SK-N-DZ (cell line): ENCODE measurements at regions not wholly inside any gene's neighbourhood (a gene's known extent, or its start where the extent isn't known, plus 50 kb on each side); places are given as distances from the start of the nearest gene placed in this dataset.

Source experiments
- DNase-seq: peaks from one replicate; pipeline ENCODE4 v3.0.0-alpha.2; 2015; ENCODE audit warnings: low spot score

DNA sequence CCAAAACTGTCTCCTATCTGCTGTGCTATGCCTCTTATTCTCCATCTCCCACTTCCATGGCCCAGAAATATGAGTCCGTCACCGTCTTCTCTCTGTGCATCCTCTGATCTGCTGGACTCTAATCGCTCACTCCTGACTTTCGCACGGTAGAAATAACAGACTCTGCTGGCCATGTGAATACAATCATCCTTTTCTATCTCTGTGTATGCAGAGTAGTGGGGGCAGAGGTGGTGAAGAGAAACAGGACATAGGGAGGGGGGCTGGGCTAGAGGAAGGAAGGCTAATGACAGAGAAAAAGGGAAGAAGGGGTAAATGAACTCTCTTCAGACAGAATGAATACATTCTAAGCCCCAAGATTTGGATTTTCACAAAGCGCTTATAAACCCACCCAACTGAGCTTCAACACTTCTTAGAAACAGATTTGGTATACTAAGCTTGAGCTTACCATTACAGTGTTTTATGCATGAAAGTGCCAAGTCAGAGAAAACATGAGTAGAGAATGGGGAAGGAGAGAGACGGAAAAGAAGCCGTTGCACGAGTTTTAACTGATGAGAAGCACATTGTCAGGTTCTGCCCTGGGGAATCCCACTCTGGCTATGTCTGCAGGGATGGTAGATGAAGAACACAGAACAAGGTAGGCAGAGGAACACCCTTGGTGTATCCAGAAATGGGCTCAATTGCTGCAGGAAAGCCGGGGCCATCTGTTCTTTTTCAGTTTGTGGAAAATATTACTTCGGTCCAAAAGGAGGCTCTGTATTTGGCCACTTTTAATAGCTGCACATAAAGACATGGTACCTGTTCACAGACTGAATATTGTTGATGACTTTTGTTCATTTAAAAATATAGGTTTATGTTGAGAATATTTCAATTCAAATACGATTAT, 324.7 kb downstream of the ETS1 start:
- no peak for DNase-seq

DNA sequence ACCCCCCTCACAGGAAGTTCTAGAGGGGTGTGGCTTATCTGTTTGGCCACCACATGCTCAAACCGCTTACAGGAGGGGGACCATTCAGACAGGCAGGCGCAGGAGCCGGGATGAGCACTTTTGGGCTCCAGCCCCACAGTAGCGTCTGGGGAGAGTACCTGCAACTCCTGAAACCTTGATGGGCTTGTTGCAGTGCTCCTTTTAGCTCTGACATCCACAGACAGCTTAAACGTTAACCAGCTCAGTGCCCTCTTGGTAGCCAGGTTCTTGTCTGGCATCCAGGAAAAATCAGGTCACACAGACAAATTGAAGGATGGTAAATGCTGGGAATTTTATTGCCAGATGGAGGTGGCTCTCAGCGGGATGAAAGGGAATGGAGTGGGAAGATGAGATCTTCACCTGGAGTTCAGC, 326.3 kb downstream of the ETS1 start:
- DNase-seq: no peak

DNA sequence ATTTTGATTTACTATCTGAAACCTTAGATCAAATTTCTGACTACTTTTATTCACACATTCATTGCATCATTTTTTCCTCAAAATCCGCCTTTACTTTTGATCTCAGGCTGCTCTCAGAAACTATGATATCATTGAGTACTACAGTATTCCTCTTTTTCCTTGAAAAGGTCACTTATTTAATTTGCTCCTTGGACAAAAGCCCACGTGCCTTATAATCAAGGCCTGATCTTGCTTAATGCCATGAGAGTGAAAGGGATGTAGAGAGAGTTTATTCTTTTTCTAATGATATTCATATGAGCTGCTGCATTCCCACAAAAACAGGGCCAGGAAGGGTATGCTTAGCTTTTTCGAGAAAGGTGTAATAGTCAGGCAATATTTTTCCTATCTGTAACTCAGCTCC, 327.0 kb downstream of the ETS1 start:
- no peak for DNase-seq

DNA sequence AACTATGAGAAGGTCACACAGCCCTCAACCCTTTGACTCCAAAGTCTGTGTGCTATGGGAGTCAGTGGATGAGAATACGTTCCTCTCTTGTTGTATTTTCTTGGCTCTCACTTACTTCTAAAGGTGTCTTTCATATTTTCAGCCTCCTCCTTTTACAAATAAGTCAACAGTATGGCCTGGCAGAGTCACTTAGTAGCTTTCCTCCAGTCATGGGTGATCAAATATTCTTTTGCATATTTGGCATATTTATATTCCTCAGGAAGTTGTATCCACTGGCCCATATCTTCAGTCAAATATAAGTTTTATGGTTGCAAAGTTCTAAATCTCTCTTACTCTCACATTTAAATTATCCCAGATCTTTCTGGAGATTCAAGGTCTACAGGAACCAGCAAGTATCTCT, 327.5 kb downstream of the ETS1 start:
- no peak for DNase-seq

DNA sequence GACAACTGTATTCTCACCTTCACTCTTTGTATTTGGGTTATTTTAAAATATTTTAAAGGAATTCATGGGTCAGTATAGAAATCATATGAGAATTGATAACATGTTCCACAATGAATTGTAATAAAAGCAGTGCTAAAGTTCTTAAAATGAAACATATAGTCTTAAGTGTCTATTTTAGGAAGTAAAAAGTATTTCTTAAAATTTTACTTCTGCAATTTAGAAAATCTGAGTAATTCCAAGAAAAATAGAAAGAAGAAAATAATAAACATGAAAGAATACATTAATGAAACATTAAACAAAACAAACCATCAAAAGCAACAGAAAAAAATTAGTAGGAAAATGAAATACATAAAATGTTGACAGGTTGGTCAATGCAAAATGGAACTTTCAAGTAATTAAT, 332.4 kb downstream of the ETS1 start:
- DNase-seq: no peak

DNA sequence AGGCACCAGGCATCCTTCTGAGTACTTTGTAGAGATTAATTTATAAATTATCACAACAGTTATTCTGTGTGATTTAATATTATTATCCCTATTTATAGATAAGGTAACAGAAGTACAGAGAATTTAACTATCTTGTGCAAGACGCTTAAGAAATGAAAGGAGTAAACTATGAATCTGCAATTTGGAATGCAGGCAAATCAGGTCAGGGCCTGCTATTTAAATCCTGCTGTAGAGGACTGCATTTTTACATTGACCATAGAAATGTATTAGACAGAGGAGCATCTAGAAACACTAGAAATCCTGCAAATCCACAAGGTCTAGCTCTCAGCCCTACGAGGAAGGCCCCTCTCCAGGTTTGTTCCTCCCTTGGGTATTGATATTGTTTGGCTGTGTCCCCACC, 336.2 kb downstream of the ETS1 start:
- no peak for DNase-seq

DNA sequence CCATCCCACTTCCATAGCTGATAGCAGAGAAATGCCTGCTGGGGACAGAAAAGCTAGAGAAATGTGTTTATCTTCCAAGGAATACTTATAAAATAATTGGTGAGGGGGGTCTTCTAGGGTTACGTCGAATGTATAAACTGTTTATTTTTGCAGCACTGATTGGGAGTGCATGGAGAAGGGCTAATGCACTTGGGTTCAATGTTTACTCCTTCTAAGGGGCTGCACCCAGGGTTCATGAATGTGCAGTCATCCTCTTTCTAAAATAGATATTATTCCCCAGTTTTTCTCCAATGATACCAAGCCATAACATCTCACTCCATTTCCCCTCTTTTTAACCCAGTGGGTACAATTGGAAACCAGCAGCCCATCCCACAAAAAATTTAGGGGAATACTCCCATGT, 336.9 kb downstream of the ETS1 start:
- no peak for DNase-seq

DNA sequence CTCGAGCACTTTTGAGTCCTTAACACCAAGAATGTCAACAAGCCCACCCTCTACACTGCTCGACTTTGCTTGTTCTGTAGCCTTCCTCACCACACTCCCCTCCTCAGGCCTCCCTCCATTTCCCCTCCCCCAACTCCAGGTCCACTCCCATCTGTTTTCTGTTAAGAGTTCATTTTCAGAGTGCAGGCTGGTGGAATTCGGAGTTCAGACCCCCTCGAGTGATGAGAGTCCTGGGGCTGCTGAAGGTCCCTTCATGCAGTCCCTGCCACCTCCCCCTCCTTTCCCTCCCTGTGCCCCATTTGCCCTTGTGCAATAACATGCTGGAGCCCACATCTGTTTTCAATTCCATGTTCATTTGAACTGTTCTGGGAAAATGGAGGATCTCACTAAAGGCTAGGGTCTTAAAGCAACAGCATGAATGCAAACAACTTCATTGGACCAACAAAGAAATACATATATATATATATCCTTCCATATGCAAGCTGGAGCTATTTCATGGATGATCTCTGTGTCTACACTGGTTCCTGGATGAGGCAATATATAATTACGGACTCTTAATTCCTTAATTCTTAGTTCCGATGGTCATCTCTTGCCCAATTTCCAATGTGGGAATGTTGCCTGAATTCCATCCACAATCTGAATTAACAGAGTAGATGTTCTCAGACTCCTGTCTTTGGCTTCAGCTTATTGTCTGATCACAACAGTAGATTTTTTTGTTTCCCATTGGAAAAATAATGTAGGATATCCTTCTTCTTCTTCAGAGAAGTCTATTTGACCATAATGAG, 340.4 kb downstream of the ETS1 start:
- peak; percentile 36 for DNase-seq

DNA sequence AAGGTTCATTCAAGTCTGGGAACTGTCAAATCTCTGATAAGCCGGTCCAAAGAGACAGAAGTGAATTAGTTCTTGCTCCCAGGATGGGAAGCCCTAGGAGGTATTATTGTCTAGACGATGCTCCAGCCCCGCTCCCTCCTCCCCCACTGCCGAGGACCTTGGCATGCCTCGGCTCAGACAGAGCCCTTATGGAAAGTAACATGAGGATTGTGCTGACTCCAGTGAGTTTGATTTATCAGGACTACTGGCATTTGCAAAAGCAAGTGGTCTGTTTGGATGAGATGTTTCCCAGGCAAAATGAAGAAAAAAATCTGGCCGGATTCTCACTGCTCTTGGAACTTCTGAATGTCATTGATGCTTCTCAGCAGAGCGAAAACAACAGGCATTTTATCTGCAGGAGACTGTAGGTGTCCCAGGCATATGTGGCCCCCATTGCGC, 341.0 kb downstream of the ETS1 start:
- DNase-seq: peak; percentile 28

DNA sequence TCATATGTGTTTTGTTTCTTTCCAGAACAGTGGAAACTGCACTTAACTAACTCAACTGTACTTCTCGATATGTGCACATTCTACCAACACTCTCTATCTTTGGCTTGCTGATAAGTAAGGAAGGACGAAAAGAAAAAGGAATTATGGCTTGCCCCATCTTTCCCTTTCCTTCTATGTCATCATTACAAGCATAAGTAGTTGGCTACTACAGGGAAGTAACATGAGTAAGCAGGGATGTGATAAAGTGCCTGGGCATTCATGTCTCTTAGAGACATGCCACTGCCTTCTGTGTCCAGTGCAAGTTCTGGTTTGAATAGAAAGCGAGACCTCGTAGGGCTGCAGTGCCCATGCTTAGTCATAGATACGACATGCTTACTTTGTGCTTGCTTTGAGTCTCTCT, 342.5 kb downstream of the ETS1 start:
- DNase-seq: no peak

DNA sequence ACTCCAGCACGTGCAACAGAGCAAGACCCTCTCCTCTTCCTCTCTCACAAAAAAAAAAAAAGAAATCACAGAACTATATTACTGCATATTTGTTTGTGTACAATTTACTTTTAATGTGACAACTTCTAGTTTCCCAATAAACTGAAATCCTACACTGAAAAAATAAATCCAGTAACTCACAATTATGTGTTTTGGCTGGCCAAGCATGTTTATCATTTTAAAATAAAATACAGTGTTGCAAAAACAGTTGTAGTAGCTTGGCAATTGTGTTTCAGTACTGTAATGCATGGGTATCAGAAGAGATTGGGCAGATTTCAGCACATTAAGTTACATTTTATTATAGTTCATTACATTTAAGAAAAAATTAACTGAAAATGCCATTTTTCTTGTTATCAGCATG, 344.9 kb downstream of the ETS1 start:
- DNase-seq: no peak

DNA sequence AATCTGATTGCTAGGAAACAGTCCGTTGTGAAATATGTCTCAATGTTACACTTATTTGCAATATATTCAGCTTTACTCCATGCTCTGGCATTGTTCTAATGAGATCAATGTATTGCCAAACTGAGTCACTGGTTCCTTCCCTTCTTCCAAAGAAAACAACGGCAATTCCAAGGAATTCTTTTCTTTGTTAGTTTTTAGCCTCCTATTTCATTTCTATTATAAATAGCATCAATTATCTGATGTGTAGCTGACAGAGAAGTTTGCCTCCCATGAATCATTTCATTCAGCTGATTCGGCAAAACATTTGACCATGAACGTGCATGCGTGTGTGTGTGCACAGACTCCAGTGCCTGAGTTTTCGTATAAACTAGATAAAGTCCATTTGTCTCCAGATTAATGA, 346.8 kb downstream of the ETS1 start:
- DNase-seq: no peak

DNA sequence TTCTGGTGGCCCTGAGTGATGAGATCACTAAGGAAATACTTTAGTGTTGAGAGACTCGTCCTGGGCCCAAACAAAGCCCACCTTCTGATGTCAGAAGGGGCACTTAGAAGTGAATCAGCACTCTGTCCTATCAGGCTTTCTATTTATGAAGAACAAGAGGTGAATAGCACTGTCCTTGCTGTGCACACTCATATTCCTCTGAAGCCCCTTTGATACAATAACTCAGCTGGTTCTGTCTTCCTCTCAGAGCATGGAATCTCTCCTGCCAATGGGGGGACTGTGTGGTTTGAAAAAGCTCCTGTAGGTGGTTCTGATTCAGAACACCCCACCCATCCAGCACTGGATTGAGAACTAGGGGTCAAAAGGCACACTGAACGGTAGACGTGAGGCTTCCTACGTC, 348.1 kb downstream of the ETS1 start:
- no peak for DNase-seq

DNA sequence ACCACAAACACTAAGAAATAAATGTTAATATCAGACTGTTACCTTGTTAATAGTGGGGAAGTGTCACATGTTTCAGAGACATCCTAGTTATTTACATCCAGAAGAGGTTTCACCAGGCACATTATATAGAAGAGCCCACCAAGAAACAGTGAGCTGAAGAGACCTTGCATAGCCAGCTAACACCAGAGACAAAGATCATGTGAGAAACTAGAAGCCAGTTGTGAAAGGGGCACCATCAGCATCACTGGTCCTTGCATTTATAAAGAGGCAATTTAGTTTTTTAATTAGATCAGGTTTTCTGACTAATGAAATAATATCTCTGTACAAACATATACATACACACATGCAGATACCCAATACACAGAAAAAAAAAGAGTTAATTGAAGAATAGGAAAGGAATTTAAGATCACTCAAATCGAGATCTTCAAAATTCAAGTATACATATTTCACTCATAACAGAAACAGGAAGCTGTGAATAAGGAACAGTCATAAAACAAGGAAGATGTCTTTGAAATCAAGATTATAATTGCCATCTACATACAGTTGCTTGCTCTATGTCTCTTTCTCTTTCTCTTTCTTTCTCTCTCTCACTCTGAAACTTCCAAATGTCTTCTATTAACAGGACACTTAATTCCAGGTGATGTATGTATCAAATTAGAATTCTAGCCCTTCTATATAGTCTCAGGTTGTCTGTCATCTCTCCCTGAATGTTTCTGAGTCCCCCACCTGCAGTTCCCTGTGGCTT, 348.7 kb downstream of the ETS1 start:
- DNase-seq: no peak

DNA sequence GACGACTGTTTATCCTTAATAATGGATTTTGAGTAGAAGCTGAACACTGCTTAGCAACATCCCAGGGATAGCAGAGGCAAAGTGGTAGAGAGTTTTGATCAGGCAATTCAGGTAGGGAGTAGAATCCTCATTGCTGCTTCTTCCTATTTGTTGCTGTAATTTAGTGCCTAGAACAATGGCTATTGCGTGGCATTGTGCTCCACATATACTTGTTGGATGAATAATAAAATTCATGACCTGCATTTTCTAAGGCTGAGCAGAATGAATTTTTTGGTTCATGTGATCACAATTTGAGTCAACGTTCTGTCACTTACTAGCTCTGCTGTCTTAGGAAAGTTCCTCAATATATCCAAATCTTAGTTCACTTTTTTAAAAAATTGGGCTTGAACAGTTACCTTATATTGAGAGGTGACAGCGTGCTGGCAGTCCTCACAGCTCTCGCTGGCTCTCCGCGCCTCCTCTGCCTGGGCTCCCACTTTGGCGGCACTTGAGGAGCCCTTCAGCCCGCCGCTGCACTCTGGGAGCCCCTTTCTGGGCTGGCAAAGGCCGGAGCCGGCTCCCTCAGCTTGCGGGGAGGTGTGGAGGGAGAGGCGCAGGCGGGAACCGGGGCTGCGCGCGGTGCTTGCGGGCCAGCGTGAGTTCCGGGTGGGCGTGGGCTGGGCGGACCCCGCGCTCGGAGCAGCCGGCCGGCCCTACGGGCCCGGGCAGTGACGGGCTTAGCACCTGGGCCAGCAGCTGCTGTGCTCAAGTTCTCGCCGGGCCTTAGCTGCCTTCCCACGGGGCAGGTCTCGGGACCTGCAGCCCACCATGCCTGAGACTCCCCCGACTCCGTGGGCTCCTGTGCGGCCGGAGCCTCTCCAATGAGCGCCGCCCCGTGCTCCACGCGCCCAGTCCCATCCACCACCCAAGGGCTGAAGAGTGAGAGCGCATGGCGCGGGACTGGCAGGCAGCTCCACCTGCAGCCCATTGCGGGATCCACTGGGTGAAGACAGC, 350.6 kb downstream of the ETS1 start:
- DNase-seq: no peak

DNA sequence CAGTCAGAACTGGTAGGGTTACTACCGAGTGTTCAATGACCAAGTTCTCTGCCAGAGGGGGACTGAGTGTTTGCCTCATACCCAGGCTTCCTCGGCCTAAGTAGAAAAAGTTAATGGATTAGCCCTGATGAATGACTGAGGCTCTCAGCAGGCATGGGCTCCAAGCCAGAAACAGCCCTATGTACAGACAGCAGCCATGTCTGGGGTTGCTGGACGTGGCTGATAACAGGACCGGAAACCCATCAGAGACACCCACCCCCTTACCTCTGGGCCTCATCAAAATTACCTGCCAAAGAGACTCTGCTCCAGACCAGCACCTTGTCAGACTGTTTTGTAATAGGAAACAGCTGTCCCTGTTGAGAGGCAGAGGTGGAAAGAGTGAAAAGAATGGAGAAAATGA, 351.4 kb downstream of the ETS1 start:
- peak; percentile 19 for DNase-seq

DNA sequence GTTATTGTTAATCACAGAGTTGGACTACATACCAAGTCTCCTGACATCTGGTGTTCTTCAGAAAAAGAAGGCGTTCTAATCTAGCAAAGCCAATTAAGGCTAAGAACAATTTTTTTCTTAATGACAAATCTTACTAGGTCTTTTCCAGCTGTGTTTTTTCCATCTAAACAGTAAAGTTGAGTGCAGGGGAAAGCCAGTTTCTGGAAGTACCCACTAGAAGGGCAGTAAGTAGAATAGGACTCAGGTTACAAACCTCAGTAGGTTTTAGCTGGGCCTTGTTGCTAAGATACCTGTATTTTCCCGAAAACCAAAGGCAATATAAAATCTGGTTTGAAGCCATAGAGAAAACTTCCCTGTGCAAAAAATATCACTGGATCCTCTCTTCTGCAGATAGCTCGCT, 351.9 kb downstream of the ETS1 start:
- no peak for DNase-seq

DNA sequence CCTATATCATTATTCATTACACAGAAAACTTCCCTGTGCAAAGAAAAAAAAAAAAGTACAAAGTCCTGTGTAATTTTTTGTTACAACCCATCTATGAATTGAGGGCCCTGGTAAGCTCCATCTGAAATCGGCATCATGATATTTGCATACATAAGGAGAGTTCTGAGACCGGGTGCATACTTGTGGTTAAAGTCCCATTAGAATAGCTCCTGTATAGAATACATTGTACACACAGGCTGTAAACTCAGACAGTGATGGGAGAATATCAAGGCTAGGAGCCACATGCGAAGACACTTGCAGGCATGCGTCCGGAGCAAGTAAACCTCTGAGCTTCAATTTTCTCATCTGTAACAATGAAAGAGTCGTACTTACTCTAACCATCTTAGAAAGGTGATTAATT, 353.2 kb downstream of the ETS1 start:
- DNase-seq: no peak

DNA sequence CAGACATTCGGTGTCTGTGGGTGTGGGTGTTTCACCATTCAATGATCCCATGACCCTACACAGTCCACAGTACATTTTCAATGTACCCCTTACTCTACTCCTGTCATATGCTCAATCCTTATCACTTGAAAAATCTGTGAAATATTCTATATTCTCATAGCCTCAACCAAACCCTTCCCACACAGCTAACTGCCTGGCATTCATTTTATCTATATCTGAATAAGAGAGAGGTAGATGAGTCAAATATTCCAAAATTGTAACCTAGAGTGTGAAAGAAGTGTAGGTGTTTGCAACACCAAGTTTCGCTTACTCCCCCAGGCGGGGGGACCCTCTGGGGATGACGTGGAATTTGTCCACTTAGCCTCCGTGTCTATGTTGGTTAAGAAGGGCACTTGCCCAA, 354.8 kb downstream of the ETS1 start:
- no peak for DNase-seq

DNA sequence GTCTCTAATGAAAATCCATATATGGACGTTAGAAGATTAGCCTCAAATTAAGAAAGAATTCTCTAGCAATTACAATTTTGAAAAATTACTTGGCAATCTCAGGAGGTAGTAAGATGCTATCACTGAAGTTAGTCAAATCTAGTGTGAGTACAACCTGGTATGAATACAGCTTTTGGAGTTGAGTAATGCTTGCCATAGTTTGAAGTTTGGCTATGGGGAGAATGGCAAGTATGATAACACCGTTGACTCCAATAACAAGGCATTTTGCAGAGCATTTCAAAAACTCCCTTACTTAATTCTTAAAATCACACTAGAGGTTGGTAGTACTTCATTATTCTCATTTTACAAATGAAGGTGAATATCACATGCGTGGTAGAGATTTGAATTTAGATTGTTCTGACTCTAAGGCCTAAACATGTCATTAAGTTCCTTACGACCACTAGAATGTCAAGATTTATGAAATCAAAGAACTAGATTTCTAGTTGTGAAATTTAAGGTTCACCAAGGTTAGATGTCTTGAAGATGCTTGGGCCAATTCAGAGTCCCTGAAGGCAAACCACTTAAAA, 355.4 kb downstream of the ETS1 start:
- DNase-seq: no peak

DNA sequence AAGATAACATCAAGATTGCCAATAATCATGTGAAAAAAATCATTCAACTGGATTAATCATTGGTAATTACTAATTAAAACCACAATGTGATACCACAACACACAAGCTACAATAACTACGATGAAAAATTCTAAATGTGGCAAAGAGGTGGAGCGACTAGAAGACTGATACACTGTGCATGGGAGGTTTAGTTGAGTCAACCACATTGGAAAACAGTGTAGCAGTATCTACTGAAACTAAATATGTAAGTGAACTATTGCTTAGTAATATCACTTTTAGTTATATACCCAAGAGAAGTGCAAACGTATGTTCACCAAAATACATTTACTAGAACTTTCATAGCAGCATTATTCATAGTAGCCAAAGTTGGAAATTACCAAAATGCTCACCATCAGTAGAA, 359.9 kb downstream of the ETS1 start:
- no peak for DNase-seq
